MM.1S (cell line): ENCODE measurements at regions not wholly inside any gene's neighbourhood (a gene's known extent, or its start where the extent isn't known, plus 50 kb on each side); places are given as distances from the start of the nearest gene placed in this dataset.

Source experiments
- DNase-seq: peaks from one replicate; pipeline ENCODE4 v3.0.0-alpha.2; 2015
- H2AFZ ChIP-seq: fragments of 300-600 bp; sonication (generic); 2 replicates; pipeline ENCODE4 v1.6.0; 2016; ENCODE audit warnings: antibody characterized with exemption, low read length
- H3F3A ChIP-seq: fragments of 300-600 bp; sonication (generic); 2 replicates; pipeline ENCODE4 v1.6.1; 2016; ENCODE audit warnings: mild to moderate bottlenecking, antibody characterized with exemption, low read length, moderate library complexity, mixed read lengths; ENCODE audit not compliant: insufficient read depth
- H3K27ac ChIP-seq: fragments of 300-600 bp; sonication (generic); 2 replicates; pipeline ENCODE4 v1.5.1; 2016; ENCODE audit warnings: mild to moderate bottlenecking, low read length
- H3K27me3 ChIP-seq: fragments of 300-600 bp; sonication (generic); replicated peaks from 2 replicates; pipeline ENCODE4 v1.6.0; 2016; ENCODE audit warnings: low read length; ENCODE audit not compliant: insufficient read depth
- H3K36me3 ChIP-seq: fragments of 300-600 bp; sonication (generic); replicated peaks from 2 replicates; pipeline ENCODE4 v1.6.1; 2016; ENCODE audit warnings: mild to moderate bottlenecking, low read length, mixed read lengths; ENCODE audit not compliant: insufficient read depth
- H3K4me1 ChIP-seq: fragments of 300-600 bp; sonication (generic); 2 replicates; pipeline ENCODE4 v1.6.1; 2016; ENCODE audit warnings: low read length, mixed read lengths
- H3K4me2 ChIP-seq: fragments of 300-600 bp; sonication (generic); 2 replicates; pipeline ENCODE4 v1.6.0; 2016; ENCODE audit warnings: low read depth, low read length
- H3K4me3 ChIP-seq: fragments of 300-600 bp; sonication (generic); 2 replicates; pipeline ENCODE4 v1.5.1; 2016; ENCODE audit warnings: low read length, mixed read lengths
- H3K79me2 ChIP-seq: fragments of 300-600 bp; sonication (generic); 2 replicates; pipeline ENCODE4 v1.6.1; 2016; ENCODE audit warnings: mixed run types, low read length, mixed read lengths
- H3K9ac ChIP-seq: fragments of 300-600 bp; sonication (generic); 2 replicates; pipeline ENCODE4 v1.6.1; 2016; ENCODE audit warnings: low read length, mixed read lengths
- H3K9me2 ChIP-seq: fragments of 300-600 bp; sonication (generic); replicated peaks from 2 replicates; pipeline ENCODE4 v1.6.1; 2016; ENCODE audit warnings: mild to moderate bottlenecking, low read length, mixed read lengths; ENCODE audit not compliant: insufficient read depth
- H3K9me3 ChIP-seq: fragments of 300-600 bp; sonication (generic); replicated peaks from 2 replicates; pipeline ENCODE4 v1.6.1; 2016; ENCODE audit warnings: mild to moderate bottlenecking, low read length, mixed read lengths; ENCODE audit not compliant: insufficient read depth
- H4K20me1 ChIP-seq: fragments of 300-600 bp; sonication (generic); 2 replicates; pipeline ENCODE4 v1.6.1; 2016; ENCODE audit warnings: mild to moderate bottlenecking, low read length, moderate library complexity, mixed read lengths; ENCODE audit not compliant: insufficient read depth
- EZH2 ChIP-seq: fragments of 300-600 bp; sonication (generic); optimal IDR thresholded peaks from 2 replicates; pipeline ENCODE3; 2017; ENCODE audit warnings: low read depth, mild to moderate bottlenecking, antibody characterized with exemption, low read length, mixed read lengths
- EZH2phosphoT487 ChIP-seq: fragments of 300-600 bp; sonication (generic); IDR thresholded peaks from 2 replicates; pipeline ENCODE4 v1.6.1; 2018; ENCODE audit warnings: antibody characterized with exemption, low read length
- TF ChIP-seq, protein P1 (sequence below): fragments of 300-600 bp; sonication (generic); IDR thresholded peaks from 2 replicates; pipeline ENCODE4 v1.5.1; 2016; ENCODE audit warnings: antibody characterized with exemption, low read length, mixed read lengths

DNA sequence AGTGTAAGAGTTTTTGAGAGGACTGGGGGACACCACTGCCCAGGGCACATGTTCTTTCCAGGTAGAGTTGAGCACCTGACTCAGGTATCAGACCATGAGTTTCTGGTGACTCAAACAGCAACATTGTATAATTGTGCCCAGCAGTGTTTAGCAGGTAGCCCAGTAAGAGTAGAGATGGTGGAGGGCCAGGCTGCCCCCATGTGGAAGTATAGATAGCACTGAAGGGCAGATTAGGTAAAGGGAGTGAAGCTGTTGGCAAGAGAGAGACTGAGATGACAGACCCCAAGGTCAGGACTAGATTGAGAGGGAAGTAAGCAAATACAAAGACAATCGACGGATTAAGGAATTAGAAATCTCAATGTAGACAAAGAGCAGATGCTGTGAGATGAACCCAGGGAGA lies 74.6 kb downstream of the TRIM42 start:
- H2AFZ ChIP-seq = no peak overlapping the region
- no peaks in the 10 kb centered on the region for H3K9me3 ChIP-seq
- H3K9me2 ChIP-seq = no peaks in the 10 kb centered on the region
- H4K20me1 ChIP-seq = no peaks in the 10 kb centered on the region
- no peak overlapping the region for H3K4me2 ChIP-seq
- no peaks in the 10 kb centered on the region for H3K27me3 ChIP-seq
- H3K4me3 ChIP-seq = no peak overlapping the region
- H3K27ac ChIP-seq = no peak overlapping the region
- no peaks in the 10 kb centered on the region for H3K36me3 ChIP-seq
- H3K79me2 ChIP-seq = no peaks in the 10 kb centered on the region
- peaks cover 31% of the 10 kb centered on the region for H3F3A ChIP-seq
- no peak for DNase-seq
- H3K9ac ChIP-seq = no peak overlapping the region
- H3K4me1 ChIP-seq = peaks cover 56% of the 10 kb centered on the region
- TF ChIP-seq, protein P1, sequence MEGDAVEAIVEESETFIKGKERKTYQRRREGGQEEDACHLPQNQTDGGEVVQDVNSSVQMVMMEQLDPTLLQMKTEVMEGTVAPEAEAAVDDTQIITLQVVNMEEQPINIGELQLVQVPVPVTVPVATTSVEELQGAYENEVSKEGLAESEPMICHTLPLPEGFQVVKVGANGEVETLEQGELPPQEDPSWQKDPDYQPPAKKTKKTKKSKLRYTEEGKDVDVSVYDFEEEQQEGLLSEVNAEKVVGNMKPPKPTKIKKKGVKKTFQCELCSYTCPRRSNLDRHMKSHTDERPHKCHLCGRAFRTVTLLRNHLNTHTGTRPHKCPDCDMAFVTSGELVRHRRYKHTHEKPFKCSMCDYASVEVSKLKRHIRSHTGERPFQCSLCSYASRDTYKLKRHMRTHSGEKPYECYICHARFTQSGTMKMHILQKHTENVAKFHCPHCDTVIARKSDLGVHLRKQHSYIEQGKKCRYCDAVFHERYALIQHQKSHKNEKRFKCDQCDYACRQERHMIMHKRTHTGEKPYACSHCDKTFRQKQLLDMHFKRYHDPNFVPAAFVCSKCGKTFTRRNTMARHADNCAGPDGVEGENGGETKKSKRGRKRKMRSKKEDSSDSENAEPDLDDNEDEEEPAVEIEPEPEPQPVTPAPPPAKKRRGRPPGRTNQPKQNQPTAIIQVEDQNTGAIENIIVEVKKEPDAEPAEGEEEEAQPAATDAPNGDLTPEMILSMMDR = 0 out of 2 replicates have a peak, but pooled peaks have one; percentile 8
- TF ChIP-seq EZH2phosphoT487 (no peak), EZH2 (no peak)

DNA sequence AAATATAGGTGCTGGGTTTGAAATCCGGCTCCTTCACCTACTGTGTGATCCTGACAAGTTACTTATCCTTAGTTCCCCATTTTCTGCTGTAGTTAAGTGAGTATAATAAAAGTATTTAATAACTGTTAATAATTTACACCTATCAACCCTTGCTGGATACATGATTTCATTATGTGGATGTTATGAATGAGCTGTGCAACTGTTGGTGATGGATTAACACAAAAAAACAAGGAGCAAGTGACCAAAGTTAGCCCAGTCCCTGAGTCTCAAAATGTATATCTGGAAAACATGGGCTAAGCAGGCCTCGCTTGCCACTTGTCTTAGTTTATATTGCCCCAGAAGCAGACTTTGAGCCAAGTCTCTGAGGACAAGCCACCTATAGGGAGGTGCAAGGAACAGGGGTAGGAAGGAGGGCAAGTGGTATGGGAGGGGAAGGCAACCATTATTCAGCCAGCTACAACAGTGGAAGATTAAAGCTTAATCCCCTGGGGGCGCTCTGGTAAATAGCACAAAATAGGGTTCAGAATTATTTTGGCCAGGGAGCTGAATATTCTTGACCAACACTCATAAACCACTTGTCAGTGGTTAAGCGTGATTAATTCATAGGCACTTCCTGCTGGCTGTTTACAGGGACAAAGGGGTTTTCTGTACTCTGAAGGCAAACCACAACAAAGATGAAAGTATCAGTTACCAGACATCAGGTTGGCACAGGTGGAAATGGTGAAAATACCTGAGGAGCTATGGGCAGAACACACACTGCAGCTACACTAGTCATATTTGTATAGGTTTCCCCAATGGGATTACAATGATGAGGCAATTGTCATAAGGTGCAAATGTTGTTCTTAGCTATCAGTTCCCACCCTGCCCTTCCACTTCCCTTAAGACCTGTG lies 76.2 kb downstream of the TRIM42 start:
- peak; percentile 97 for DNase-seq

DNA sequence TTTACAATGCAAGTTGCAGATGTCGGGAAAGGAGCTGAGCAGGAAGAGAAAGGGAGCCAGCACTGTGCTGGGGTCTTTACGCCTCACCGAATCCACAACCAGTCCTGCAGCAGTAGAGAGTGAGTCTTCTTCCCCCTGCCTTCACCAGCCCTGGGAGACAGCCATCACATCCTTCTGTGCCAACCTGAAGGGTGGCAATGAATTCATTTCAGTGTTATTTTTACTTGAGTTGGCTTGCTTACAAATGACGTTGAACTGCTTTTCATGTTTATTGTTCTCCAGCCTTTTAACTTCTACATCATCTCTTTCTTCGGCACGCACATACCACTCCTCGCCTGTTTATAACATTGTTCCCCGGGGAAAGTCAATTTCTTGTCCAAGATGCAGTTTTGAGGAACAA lies 77.1 kb downstream of the TRIM42 start:
- Histone ChIP-seq H3K9me3 (no peaks in the 10 kb centered on the region), H3K4me2 (peak overlapping the region; percentile 55), H3K9ac (no peak overlapping the region), H3K36me3 (no peaks in the 10 kb centered on the region), H3K27me3 (no peaks in the 10 kb centered on the region), H2AFZ (no peak overlapping the region), H3K27ac (peak overlapping the region; percentile 67), H3K79me2 (no peaks in the 10 kb centered on the region), H3K4me1 (peaks cover 66% of the 10 kb centered on the region), H4K20me1 (no peaks in the 10 kb centered on the region), H3K9me2 (no peaks in the 10 kb centered on the region), H3F3A (peaks cover 35% of the 10 kb centered on the region), H3K4me3 (no peak overlapping the region)
- no peak for DNase-seq
- no peak for TF ChIP-seq EZH2
- TF ChIP-seq, protein P1 = no peak
- no peak for TF ChIP-seq EZH2phosphoT487

More for the DNA sequence above, 76.2 kb downstream of the TRIM42 start:
- H3K27ac ChIP-seq = peak overlapping the region; percentile 67
- no peaks in the 10 kb centered on the region for H3K36me3 ChIP-seq
- peaks cover 35% of the 10 kb centered on the region for H3F3A ChIP-seq
- H4K20me1 ChIP-seq = no peaks in the 10 kb centered on the region
- H3K79me2 ChIP-seq = no peaks in the 10 kb centered on the region
- peak overlapping the region; percentile 55 for H3K4me2 ChIP-seq
- peaks cover 66% of the 10 kb centered on the region for H3K4me1 ChIP-seq
- H3K9ac ChIP-seq = no peak overlapping the region
- TF ChIP-seq, protein P1 = peak; percentile 59
- no peak for TF ChIP-seq EZH2phosphoT487
- no peak for TF ChIP-seq EZH2
- no peak overlapping the region for H3K4me3 ChIP-seq
- H3K9me3 ChIP-seq = no peaks in the 10 kb centered on the region
- H2AFZ ChIP-seq = no peak overlapping the region
- no peaks in the 10 kb centered on the region for H3K27me3 ChIP-seq
- H3K9me2 ChIP-seq = no peaks in the 10 kb centered on the region
